HepG2 (cell line): ENCODE measurements at regions not wholly inside any gene's neighbourhood (a gene's known extent, or its start where the extent isn't known, plus 50 kb on each side); places are given as distances from the start of the nearest gene placed in this dataset.

Source experiments
- ATAC-seq: fragments of 200-7000 bp; cut with Tn5 transposase; 3 replicates; pipeline ENCODE4 v1.9.1; 2020; ENCODE audit warnings: mild to moderate bottlenecking, moderate library complexity
- BruUV-seq: library from RNA; stranded (reverse); fragments of 400-500 nt; replicated peaks from 2 replicates; lab custom pipeline; 2021; lab: Mats Ljungman, UMichigan
- CTCF ChIA-PET: fragments of 300-600 bp; formaldehyde crosslinking; extraction: SDS; loops from one replicate; lab custom pipeline; 2021; ENCODE audit warnings: low total read pairs, inconsistent platforms, low intra/inter-chr PET ratio; lab: Yijun Ruan, JAX
- POLR2A ChIA-PET: fragments of 350-600 bp; sonication (Branson Sonifier 250); formaldehyde crosslinking; loops from one replicate; lab custom pipeline; 2020; ENCODE audit warnings: antibody characterized with exemption, inconsistent platforms; lab: Yijun Ruan, JAX
- DNase-seq: peaks from one replicate; pipeline ENCODE4 v3.0.0-alpha.2; 2015; ENCODE audit warnings: low spot score
- FAIRE-seq: peaks from 3 replicates; lab custom pipeline; 2011; peaks lifted over from hg19 to GRCh38; lab: Jason Lieb, UNC
- H2AFZ ChIP-seq: one replicate; pipeline ENCODE4 v1.6.1; 2011; ENCODE audit warnings: low read length, inconsistent platforms
- H3K27ac ChIP-seq: fragments of 300-600 bp; 3 replicates; pipeline ENCODE4 v1.8.0; 2011; ENCODE audit warnings: mixed run types, mild to moderate bottlenecking, mixed read lengths, low read length, inconsistent platforms; ENCODE audit not compliant: insufficient read depth; ENCODE audit errors: extremely low read length
- H3K27me3 ChIP-seq, 2 experiments: fragments of 200-600 bp in 1 of 2; 2 replicates in 1 of 2; 3 replicates in 1 of 2; pipeline versions ENCODE4 v1.6.0 to v1.8.0; 2011; ENCODE audit warnings: low read length in 2 of 2, mild to moderate bottlenecking in 2 of 2, moderate library complexity in 2 of 2, inconsistent platforms in 1 of 2; ENCODE audit not compliant: insufficient read depth in 2 of 2, control insufficient read depth in 1 of 2
- H3K36me3 ChIP-seq, 2 experiments: fragments of 200-600 bp in 1 of 2; replicated peaks in 1 of 2; 2 replicates in 1 of 2; 3 replicates in 1 of 2; pipeline versions ENCODE4 v1.5.1 to v1.8.0; 2011; ENCODE audit warnings: low read length in 2 of 2, inconsistent platforms in 1 of 2; ENCODE audit not compliant: insufficient read depth in 2 of 2, control insufficient read depth in 1 of 2
- H3K4me1 ChIP-seq: 2 replicates; pipeline ENCODE4 v1.5.1; 2012; ENCODE audit warnings: low read length, inconsistent platforms; ENCODE audit not compliant: insufficient read depth
- H3K4me2 ChIP-seq: 2 replicates; pipeline ENCODE4 v1.6.0; 2011; ENCODE audit warnings: low read depth, low read length, inconsistent platforms
- H3K4me3 ChIP-seq, 3 experiments: fragments of 200-600 bp in 1 of 3; sonication (generic), shearing (Covaris generic) in 1 of 3; replicated peaks in 1 of 3; 2 replicates each; pipeline ENCODE4 v1.5.1; 2011 to 2016; ENCODE audit warnings: low read length in 3 of 3, inconsistent platforms in 2 of 3, low read depth in 2 of 3, mild to moderate bottlenecking in 2 of 3, control low read depth in 1 of 3, mixed read lengths in 1 of 3; ENCODE audit not compliant: insufficient read depth in 1 of 3
- H3K79me2 ChIP-seq: one replicate; pipeline ENCODE4 v1.6.1; 2011; ENCODE audit warnings: low read length, inconsistent platforms; ENCODE audit not compliant: insufficient read depth
- H3K9ac ChIP-seq: 2 replicates; pipeline ENCODE4 v1.6.0; 2011; ENCODE audit warnings: mild to moderate bottlenecking, low read depth, low read length, inconsistent platforms; ENCODE audit not compliant: insufficient read depth
- H3K9me3 ChIP-seq: 2 replicates; pipeline ENCODE4 v1.5.1; 2012; ENCODE audit warnings: mild to moderate bottlenecking, low read length
- H4K20me1 ChIP-seq: 2 replicates; pipeline ENCODE4 v1.6.0; 2011; ENCODE audit warnings: inconsistent platforms, mild to moderate bottlenecking, low read length, moderate library complexity; ENCODE audit not compliant: insufficient read depth
- ARNT2 ChIP-seq: sonication (generic); formaldehyde crosslinking; IDR thresholded peaks from 2 replicates; pipeline ENCODE4 v1.8.0; 2022; ENCODE audit warnings: mild to moderate bottlenecking, low read depth, missing genetic modification reagents, moderate library complexity
- MXD1 ChIP-seq: sonication (generic); formaldehyde crosslinking; IDR thresholded peaks from 2 replicates; pipeline ENCODE4 v1.4.0; 2020; ENCODE audit warnings: mild to moderate bottlenecking, missing genetic modification reagents
- PATZ1 ChIP-seq: sonication (generic); formaldehyde crosslinking; IDR thresholded peaks from 2 replicates; pipeline ENCODE4 v1.4.0; 2020; ENCODE audit warnings: missing genetic modification reagents
- SRSF4 ChIP-seq: fragments of 200-400 bp; formaldehyde crosslinking; IDR thresholded peaks from one replicate; pipeline ENCODE4 v1.6.1; 2018; ENCODE audit warnings: mild to moderate bottlenecking, low read depth, low read length, moderate library complexity; ENCODE audit not compliant: poor library complexity, severe bottlenecking
- ZNF225 ChIP-seq: sonication (generic); formaldehyde crosslinking; IDR thresholded peaks from 2 replicates; pipeline ENCODE4 v1.4.0; 2020; ENCODE audit warnings: mild to moderate bottlenecking, missing genetic modification reagents
- ZNF251 ChIP-seq: sonication (generic); formaldehyde crosslinking; IDR thresholded peaks from 2 replicates; pipeline ENCODE4 v1.9.0; 2021; ENCODE audit warnings: mild to moderate bottlenecking, missing genetic modification reagents
- ZNF264 ChIP-seq: sonication (generic); formaldehyde crosslinking; IDR thresholded peaks from 2 replicates; pipeline ENCODE4 v1.4.0; 2020; ENCODE audit warnings: missing genetic modification reagents
- ZNF777 ChIP-seq: sonication (generic); formaldehyde crosslinking; IDR thresholded peaks from 2 replicates; pipeline ENCODE4 v1.4.0; 2020; ENCODE audit warnings: missing genetic modification reagents
- WGBS: methylation state at CpG from one replicate; pipeline ENCODE4 v1.1.6; 2017; ENCODE audit warnings: low lambda C conversion rate; 5-methylcytosine and 5-hydroxymethylcytosine counted together
- in situ Hi-C: cut with HindIII; loops from 2 replicates; pipeline ENCODE4 v1.10.0; 2017; ENCODE audit warnings: low pct_unique_long_range_greater_than_20kb; ENCODE audit not compliant: extremely low pct_ligation_motif_present
- intact Hi-C: fragments of 100-400 bp; cut with micrococcal nuclease; formaldehyde crosslinking; loops from one replicate; pipeline ENCODE4 v1.10.0; 2022; ENCODE audit not compliant: unreplicated experiment
- TF ChIP-seq, protein P1 (sequence below): sonication (generic); formaldehyde crosslinking; IDR thresholded peaks from 2 replicates; pipeline ENCODE4 v1.4.0; 2020; ENCODE audit warnings: mild to moderate bottlenecking, missing genetic modification reagents

DNA sequence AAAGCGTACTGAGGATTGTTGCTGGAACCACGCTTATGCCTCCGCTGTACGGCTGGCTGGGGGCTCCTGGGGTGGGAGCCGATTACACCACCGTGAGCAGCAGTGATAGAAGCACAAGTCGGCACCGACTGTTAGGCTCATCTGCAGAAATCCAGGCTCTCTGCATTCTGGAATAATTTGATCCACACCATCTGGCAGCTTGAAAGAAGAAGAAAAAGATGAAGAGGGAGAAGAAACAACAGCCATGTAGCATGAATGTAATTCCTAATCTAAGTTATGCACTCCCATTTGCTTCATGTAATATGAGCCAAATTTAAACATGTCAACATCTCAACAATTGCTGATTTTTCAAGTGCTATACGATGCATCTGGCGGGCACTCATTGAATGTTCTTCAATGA lies 84.6 kb upstream of the DHX15 start:
- Histone ChIP-seq H3K9me3 (no peaks in the 10 kb centered on the region), H3K4me3 (no peak overlapping the region), H3K27me3 (no peaks in the 10 kb centered on the region), H2AFZ (no peak overlapping the region), H3K27ac (no peak overlapping the region), H3K79me2 (no peaks in the 10 kb centered on the region), H3K4me2 (no peak overlapping the region), H3K9ac (no peak overlapping the region), H3K4me1 (no peaks in the 10 kb centered on the region), H3K36me3 (no peaks in the 10 kb centered on the region), H4K20me1 (no peaks in the 10 kb centered on the region)
- WGBS, result 58% methylated on average over 10 of the region's 10 CpGs
- FAIRE-seq (no peak), DNase-seq (no peak), ATAC-seq (no peak)
- BruUV-seq, result no TSS peak
- in situ Hi-C loops, result no loop called here
- intact Hi-C loops, result no loop called here
- TF ChIP-seq ZNF251 (no peak), ZNF777 (CRISPR knock-in tag) (no peak), ARNT2 (CRISPR knock-in tag) (no peak), SRSF4 (no peak), PATZ1 (no peak), MXD1 (CRISPR knock-in tag) (no peak), ZNF225 (no peak), ZNF264 (CRISPR knock-in tag) (no peak)
- TF ChIP-seq, protein P1, sequence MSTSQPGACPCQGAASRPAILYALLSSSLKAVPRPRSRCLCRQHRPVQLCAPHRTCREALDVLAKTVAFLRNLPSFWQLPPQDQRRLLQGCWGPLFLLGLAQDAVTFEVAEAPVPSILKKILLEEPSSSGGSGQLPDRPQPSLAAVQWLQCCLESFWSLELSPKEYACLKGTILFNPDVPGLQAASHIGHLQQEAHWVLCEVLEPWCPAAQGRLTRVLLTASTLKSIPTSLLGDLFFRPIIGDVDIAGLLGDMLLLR (CRISPR knock-in tag), result no peak
- POLR2A ChIA-PET, result no interaction called here
- CTCF ChIA-PET, result no interaction called here
